Keratinocyte (primary cell): ENCODE measurements at regions not wholly inside any gene's neighbourhood (a gene's known extent, or its start where the extent isn't known, plus 50 kb on each side); places are given as distances from the start of the nearest gene placed in this dataset.

Experiments
- CTCF ChIP-seq, 3 experiments: IDR thresholded peaks in 1 of 3; conservative IDR thresholded peaks in 1 of 3; optimal IDR thresholded peaks in 1 of 3; 2 replicates in 2 of 3; 3 replicates in 1 of 3; pipeline versions ENCODE3 to v1.5.1; 2011; ENCODE audit warnings: low read length in 3 of 3, mild to moderate bottlenecking in 3 of 3, moderate library complexity in 2 of 3, control low read depth in 1 of 3, inconsistent platforms in 1 of 3; ENCODE audit not compliant: insufficient read depth in 2 of 3; ENCODE audit errors: extremely low read depth in 1 of 3
- EZH2 ChIP-seq: IDR thresholded peaks from one replicate; pipeline ENCODE4 v1.6.1; 2012; ENCODE audit warnings: inconsistent platforms, mild to moderate bottlenecking, low read length, moderate library complexity

GRCh38 chr7:15046861-15047260, 144.3 kb upstream of the DGKB start:
- TF ChIP-seq CTCF (optimal IDR thresholded peaks at IDR 0.05 in 1 of 3, IDR thresholded peaks at IDR 0.05 in 1 of 3, conservative IDR thresholded peaks at IDR 0.05 in 1 of 3; ENCODE audit: extremely low read depth in 1 of 3, insufficient read depth in 2 of 3, low read length in 3 of 3) (no peak), EZH2 (no peak)
